ENCODE measurements at regions not wholly inside any gene's neighbourhood (a gene's known extent, or its start where the extent isn't known, plus 50 kb on each side); places are given as distances from the start of the nearest gene placed in this dataset.

DNA sequence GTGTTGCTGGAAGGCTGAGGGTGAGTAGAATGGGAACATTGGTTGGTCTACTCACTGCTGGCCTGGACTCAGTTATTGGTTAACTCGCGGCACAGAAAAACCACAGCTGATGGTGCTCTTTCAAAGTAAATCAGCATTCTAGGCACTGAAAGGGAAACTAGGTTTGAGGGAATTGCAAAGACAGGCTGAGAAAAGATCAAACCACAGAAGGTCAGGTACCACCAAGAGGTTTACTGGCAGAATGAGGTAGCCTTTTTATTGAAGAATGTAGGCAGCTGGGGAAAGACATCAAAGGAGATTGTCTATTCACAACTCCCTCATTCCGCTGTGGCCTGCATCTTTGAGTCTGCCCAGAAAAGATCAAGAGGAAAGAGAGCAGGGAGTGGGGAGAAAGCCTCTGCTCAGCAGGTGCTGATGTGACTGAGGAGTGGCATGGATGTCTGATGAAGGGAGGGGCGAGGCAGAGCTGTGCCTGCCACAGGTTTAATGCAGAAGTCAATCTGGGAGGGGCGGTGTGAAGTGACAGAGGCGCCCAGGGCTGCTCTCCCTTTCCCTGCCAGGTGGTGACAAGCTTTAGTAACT is 255.5 kb downstream of the MAN2A1 start:
- TF ChIP-seq, protein P1, sequence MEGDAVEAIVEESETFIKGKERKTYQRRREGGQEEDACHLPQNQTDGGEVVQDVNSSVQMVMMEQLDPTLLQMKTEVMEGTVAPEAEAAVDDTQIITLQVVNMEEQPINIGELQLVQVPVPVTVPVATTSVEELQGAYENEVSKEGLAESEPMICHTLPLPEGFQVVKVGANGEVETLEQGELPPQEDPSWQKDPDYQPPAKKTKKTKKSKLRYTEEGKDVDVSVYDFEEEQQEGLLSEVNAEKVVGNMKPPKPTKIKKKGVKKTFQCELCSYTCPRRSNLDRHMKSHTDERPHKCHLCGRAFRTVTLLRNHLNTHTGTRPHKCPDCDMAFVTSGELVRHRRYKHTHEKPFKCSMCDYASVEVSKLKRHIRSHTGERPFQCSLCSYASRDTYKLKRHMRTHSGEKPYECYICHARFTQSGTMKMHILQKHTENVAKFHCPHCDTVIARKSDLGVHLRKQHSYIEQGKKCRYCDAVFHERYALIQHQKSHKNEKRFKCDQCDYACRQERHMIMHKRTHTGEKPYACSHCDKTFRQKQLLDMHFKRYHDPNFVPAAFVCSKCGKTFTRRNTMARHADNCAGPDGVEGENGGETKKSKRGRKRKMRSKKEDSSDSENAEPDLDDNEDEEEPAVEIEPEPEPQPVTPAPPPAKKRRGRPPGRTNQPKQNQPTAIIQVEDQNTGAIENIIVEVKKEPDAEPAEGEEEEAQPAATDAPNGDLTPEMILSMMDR (IDR thresholded peaks at IDR 0.05 in 4 of 5, conservative IDR thresholded peaks at IDR 0.05 in 1 of 5): no peak
- TF ChIP-seq POLR2A (IDR thresholded peaks at IDR 0.05): no peak
